ENCODE measurements at regions not wholly inside any gene's neighbourhood (a gene's known extent, or its start where the extent isn't known, plus 50 kb on each side); places are given as distances from the start of the nearest gene placed in this dataset.

DNA sequence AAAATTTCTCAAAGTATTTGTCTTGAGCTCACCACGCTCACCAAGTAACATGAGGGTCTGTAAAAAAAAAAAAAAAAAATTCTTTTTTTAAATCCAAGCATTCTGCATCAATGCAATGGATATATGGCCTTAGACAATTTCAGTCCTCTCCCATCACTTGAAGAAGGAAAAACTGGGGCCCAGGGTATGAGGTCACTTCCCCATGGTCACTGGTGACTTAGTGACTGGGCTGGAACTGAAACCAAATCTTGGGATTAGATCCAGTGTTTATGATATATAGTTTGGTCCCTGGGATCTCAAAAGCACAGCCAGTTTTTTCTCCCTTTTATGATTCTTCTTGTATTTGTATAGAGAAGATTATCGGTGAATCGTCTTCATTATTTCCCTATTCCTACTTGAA lies 477.9 kb upstream of the TNP1 start:
- TF ChIP-seq, protein P1, sequence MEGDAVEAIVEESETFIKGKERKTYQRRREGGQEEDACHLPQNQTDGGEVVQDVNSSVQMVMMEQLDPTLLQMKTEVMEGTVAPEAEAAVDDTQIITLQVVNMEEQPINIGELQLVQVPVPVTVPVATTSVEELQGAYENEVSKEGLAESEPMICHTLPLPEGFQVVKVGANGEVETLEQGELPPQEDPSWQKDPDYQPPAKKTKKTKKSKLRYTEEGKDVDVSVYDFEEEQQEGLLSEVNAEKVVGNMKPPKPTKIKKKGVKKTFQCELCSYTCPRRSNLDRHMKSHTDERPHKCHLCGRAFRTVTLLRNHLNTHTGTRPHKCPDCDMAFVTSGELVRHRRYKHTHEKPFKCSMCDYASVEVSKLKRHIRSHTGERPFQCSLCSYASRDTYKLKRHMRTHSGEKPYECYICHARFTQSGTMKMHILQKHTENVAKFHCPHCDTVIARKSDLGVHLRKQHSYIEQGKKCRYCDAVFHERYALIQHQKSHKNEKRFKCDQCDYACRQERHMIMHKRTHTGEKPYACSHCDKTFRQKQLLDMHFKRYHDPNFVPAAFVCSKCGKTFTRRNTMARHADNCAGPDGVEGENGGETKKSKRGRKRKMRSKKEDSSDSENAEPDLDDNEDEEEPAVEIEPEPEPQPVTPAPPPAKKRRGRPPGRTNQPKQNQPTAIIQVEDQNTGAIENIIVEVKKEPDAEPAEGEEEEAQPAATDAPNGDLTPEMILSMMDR (IDR thresholded peaks at IDR 0.05) = no peak
- no peak for TF ChIP-seq POLR2AphosphoS5 (IDR thresholded peaks at IDR 0.05; ENCODE audit: low read depth, low read length)
- no peak for TF ChIP-seq SIN3A (IDR thresholded peaks at IDR 0.05; ENCODE audit: borderline replicate concordance, insufficient read depth, low read depth, low read length)
- no peak for TF ChIP-seq TCF7L2 (IDR thresholded peaks at IDR 0.05; ENCODE audit: low read depth, low read length)
- TF ChIP-seq, protein P2, sequence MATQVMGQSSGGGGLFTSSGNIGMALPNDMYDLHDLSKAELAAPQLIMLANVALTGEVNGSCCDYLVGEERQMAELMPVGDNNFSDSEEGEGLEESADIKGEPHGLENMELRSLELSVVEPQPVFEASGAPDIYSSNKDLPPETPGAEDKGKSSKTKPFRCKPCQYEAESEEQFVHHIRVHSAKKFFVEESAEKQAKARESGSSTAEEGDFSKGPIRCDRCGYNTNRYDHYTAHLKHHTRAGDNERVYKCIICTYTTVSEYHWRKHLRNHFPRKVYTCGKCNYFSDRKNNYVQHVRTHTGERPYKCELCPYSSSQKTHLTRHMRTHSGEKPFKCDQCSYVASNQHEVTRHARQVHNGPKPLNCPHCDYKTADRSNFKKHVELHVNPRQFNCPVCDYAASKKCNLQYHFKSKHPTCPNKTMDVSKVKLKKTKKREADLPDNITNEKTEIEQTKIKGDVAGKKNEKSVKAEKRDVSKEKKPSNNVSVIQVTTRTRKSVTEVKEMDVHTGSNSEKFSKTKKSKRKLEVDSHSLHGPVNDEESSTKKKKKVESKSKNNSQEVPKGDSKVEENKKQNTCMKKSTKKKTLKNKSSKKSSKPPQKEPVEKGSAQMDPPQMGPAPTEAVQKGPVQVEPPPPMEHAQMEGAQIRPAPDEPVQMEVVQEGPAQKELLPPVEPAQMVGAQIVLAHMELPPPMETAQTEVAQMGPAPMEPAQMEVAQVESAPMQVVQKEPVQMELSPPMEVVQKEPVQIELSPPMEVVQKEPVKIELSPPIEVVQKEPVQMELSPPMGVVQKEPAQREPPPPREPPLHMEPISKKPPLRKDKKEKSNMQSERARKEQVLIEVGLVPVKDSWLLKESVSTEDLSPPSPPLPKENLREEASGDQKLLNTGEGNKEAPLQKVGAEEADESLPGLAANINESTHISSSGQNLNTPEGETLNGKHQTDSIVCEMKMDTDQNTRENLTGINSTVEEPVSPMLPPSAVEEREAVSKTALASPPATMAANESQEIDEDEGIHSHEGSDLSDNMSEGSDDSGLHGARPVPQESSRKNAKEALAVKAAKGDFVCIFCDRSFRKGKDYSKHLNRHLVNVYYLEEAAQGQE (IDR thresholded peaks at IDR 0.05; ENCODE audit: insufficient read depth in 1 of 2, low read depth in 2 of 2, low read length in 1 of 2) = no peak

Data from Panc1 (cell line).